ENCODE measurements at regions not wholly inside any gene's neighbourhood (a gene's known extent, or its start where the extent isn't known, plus 50 kb on each side); places are given as distances from the start of the nearest gene placed in this dataset.
A peak's percentile ranks its signal among the peaks of the same experiment; 100 is the strongest.
"Not testable (repeated sequence)": the region's sequence is repeated elsewhere in the genome, so short reads cannot be mapped to it uniquely, and the experiment has no call there.

DNA sequence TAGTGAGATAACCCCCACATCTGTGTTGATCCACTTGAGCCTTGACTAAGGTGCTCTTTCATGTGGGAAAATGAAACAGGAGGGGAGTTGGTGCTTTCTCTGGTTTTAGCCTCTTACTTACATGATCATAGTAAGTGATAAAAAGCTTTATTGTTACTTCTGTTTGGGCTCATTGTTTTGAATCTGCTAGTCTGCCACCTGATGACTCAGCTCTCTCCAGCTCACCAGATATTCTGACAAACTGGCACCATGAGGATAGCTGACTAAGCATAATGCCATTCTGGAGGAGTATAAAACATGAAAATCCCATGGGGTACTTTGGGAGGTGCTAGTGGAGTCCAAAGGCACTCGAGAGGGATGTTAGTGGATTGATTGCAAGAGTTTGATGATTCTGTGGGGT lies 824.0 kb downstream of the RAPGEF2 start:
- DNase-seq (ENCODE audit: low spot score), result no peak

DNA sequence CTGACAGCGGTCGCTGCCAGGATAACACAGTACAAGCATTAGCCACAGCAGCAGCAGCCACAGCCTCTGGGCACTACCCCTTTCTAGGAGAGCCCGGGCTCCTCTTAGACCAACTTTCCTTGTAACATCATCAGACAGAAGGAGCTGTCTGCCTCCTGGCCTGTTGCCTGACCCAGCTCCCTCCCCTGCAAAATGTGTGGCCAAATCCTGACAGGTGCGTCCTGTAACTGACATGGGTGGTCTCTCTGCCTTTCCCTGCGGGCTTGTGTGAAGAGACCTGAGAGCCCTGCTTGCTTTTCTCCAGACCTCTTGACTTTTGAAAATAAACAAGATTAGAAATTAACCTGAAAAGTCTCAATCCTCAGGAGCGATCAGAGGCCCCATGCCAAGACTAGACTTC lies 824.9 kb downstream of the RAPGEF2 start:
- DNase-seq (ENCODE audit: low spot score), result no peak

DNA sequence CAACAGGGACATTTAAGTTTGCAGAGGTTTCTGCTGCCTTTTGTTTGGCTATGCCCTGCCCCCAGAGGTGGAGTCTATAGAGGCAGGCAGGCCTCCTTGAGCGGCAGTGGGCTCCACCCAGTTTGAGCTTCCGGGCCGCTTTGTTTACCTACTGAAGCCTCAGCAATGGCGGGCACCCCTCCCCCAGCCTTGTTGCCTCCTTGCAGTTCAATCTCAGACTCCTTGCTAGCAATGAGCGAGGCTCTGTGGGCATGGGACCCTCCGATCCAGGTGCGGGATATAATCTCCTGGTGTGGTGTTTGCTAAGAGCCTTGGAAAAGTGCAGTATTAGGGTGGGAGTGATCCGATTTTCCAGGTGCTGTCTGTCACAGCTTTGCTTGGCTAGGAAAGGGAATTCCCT lies 831.7 kb downstream of the RAPGEF2 start:
- not testable (repeated sequence) for DNase-seq (ENCODE audit: low spot score)

DNA sequence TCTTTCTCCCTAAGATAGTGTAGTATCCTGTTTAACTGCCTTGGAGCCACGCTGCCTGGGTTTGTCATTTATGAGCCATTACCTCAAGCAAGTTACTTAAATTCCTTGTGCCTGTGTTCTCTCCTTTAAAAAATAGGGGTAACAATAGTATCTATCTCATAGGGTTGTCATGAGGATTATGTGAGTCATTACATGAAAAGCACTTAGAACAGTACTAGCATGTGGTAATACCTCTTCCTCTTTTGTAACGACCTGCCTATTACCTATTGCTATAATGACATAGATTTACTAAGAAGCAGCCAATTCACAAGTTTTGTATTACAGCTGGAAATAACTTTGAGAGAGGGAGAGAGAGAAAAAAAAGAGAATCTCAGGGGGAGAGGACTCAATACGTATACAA lies 834.7 kb downstream of the RAPGEF2 start:
- DNase-seq (ENCODE audit: low spot score), result no peak

DNA sequence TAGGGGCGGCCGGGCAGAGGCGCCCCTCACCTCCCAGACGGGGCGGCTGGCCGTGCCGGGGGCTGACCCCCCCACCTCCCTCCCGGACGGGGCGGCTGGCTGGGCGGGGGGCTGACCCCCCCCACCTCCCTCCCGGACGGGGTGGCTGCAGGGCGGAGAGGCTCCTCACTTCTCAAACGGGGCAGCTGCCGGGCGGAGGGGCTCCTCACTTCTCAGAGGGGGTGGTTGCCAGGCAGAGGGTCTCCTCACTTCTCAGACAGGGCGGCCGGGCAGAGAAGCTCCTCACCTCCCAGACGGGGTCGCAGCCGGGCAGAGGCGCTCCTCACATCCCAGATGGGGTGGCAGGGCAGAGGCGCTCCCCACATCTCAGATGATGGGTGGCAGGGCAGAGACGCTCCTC lies 836.8 kb downstream of the RAPGEF2 start:
- DNase-seq (ENCODE audit: low spot score), result not testable (repeated sequence)

DNA sequence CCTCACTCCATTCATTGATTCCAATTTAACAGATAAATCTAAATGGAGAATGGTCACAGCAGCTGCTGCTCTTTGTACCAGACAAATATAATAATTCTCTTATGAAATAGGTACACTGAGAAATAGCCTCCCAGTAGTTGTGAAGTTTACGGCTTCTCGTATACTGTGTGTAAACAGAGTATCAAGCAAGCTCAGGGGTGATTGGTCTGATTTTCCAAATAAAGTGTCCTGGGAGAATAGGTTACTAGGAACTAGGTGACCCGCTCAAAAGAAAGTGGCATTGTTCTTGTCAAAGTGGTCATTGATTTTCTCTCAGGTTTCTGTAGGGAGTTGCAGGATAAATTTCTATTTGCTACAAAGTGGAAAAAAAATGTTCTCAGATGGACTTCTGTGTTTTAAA lies 838.2 kb downstream of the RAPGEF2 start:
- no peak for DNase-seq (ENCODE audit: low spot score)

DNA sequence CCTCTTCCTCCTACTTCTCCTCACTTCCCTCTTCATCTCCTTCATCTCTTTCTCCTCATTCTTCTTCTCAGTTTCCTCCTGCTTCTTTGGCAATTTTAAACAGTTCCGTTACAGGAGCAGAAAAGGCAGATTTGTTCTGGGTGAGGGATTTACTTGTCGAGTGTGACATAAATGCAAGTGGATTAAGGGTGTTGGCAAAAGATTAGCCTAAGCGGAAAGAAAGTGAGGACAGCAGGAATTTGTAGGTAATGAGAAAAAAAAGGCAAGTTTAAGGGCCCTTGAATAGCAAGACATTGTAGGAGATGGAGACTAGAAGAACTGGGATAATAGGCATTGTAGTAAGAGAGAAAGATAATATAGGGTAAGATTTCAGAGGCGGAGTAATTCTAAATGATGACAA lies 841.6 kb downstream of the RAPGEF2 start:
- DNase-seq (ENCODE audit: low spot score), result no peak

DNA sequence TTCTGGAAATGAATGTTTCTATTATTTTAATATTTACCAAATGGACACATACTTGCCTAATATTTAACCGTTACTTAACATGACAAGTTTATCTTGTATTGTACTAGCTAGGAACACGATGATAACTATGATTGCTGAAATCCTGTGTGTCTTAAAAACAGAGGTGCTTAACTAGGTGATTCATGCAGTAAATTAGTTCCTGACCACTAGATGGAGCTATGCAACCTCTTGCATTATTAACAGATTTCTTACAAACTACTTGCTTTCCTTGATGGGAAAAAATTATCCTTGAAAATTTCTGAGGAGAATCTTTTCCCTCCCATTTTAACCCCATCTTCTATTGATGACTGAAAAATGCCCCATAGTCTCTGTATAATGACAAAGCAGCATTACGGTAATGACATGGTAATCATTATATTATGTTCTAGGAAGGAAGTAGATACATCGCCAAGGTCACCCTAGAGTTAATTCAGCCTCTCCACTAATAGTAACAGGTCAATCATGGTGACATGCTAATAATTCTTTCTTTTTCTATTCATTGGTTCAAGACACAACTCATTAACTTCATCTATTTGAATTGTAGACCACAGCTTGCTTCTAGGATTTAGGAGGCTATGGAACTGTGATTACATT lies 844.2 kb downstream of the RAPGEF2 start:
- peak; percentile 74 for DNase-seq (ENCODE audit: low spot score)

DNA sequence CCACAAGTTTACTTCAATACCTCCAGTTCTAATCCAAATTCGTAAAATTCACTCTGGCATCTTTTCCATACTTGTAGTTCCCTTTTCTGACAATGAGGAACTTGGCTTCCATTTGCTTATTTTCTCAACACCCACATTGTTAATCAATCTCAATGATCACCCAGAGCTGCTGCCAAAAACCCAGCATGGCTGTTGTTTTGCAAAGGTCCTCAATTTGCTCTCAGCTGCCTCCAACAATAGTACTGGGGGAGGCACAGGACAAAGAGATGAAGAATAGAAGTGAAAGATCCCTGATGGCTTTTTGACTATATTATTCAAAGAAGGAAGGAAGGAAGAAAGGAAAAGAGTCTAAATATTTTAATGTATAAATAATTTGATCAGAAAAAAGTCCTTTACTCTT lies 847.8 kb downstream of the RAPGEF2 start:
- no peak for DNase-seq (ENCODE audit: low spot score)

DNA sequence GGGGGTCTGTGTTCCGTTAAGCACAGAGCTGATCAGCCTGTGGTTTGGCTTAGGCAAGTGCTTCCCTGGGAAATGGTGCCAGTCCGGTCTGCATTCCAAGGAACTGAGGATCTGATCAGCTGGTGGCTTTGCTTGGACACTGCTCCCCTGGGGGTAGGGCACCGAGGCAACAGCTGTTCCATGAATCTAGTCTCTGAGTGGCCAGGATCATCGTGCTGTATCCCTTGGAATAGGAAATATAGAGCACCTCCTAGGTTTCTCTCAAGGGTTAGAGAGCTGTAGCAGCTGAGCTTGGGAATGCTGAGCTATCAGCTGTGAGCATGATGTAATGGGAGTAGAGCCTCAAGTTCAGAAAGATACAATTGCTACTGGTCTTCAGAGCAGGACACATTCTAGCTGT lies 863.9 kb downstream of the RAPGEF2 start:
- no peak for DNase-seq (ENCODE audit: low spot score)

DNA sequence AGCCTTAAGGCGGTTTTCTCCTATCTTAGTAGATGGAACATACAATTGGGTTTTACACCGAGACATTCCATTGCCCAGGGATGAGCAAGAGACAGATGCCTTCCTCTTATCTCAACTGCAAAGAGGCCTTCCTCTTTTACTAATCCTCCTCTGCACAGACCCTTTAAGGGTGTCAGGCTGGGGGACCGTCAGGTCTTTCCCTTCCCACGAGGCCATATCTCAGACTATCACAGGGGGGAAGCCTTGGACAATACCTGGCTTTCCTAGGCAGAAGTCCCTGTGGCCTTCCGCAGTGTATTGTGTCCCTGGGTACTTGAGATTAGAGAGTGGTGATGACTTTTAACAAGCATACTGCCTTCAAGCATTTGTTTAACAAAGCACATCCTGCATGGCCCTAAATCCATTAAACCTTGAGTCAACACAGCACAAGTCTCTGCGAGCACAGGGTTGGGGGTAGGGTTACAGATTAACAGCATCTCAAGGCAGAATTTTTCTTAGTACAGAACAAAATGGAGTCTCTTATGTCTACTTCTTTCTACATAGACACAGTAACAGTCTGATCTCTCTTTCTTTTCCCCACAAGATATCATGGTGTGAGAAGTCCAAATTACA lies 874.1 kb downstream of the RAPGEF2 start:
- not testable (repeated sequence) for DNase-seq (ENCODE audit: low spot score)

DNA sequence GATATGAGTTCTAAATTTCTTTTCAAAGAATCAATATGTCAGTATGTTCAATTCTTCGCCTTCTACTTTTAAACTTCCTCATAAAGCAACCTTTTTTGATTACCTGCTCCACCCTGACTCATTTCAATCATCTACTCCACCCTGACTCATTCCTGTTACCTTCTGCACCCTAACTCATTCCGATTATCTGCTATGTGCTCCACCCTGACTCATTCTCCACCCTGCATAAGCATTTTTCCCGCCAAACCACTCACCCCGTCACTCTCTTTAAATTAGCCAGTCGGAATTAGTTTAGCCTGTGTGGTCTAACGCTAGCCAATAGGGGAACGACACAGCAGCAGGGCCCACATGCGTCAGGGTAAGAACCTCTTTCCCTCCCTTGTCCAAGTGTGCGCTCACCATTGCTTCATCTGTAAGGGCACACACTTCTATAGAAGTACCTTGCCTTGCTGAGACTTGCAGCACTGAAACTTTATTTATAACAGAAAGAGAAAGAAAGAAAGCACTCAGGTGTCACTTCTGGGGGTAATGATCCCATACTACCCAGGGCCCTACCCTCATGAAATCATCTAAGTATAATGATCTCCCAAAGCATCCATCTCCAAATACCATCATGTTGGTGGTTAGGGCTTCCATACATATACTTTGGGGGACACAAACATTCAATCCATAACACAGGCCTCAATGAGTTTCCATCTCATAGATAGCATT lies 875.2 kb downstream of the RAPGEF2 start:
- DNase-seq (ENCODE audit: low spot score), result peak; percentile 13

DNA sequence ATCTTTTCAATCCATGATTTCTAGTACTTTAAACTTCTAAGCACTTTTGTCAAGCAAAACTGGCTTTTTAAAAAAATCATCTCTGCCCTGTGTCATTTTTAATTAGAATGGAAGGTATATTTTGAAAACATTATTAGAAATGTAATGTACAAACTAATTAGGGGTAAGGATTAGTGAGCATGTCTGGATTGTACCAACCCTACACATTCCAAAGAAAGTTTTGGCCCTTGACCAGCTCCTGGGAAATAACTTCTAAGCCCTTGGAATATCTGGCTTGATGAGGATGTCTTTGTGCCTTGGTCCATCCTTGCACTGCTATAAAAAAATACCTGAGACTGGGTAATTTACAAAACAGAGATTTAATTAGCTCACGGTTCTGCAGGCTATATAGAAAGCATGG lies 876.5 kb downstream of the RAPGEF2 start:
- DNase-seq (ENCODE audit: low spot score), result no peak

DNA sequence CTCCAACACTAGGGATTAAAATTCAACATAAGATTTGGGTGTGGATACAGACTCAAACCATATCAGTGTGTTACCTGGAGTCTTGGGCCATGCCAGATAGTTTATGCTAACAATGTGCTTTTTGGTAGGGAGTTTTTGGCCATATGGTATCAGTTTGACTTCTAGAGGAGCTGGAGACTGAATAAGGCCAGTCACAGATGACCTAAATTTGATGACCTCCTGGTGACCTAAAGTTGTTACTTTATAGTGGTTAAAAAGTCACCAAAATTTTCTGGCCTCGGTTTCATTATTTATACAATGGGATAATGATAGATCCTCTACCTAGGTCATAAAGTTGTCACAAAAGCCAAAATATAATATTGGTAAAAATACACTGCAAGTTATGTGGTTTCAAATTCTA lies 877.1 kb downstream of the RAPGEF2 start:
- DNase-seq (ENCODE audit: low spot score), result no peak

DNA sequence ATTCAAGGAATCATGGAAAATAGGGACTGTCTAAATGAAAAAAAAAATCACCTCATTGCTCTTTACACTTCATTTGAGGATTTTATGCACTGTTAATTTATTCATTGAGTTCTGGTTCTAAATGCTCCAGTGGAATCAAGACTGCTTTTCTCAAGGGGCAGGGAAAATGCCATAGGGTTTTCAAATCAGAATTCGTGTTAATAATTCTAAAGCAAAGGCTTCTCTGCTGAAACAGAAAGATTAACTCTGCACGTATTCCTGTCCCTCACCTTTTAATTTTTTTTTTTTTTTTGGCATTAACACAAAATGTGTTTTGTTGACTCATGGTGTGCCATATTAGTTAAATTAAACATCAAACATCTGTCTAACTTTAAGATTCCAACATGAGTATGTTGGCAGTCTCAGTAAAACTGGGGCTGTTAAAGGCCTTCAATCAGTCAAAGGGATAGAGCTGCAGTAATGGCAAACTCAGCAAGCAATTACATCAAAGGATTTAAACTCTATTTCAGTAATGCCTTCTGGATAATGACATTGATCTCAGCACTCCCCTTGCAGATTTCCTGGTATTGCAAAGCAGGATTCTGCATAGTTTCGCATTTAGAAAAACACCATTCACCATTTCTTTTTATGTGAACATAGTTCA lies 878.1 kb downstream of the RAPGEF2 start:
- DNase-seq (ENCODE audit: low spot score), result no peak

DNA sequence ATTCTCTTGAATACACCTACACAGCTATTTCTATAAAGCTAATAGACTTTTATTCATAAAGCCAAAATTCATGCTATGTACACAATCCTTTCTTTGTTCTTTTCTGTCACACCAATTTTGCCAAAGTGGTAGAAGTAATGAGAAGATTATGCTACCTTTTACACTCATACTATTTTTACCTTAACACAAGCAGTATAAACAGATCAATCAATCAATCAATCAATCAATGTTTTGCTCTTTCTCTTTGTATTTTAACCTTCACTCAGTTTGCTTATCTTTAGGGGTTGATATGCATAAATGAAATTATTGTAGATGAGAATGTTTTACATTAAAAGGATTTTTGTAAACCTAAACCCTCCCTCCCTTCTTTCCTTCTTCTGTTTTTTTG lies 878.6 kb downstream of the RAPGEF2 start:
- DNase-seq (ENCODE audit: low spot score), result no peak

DNA sequence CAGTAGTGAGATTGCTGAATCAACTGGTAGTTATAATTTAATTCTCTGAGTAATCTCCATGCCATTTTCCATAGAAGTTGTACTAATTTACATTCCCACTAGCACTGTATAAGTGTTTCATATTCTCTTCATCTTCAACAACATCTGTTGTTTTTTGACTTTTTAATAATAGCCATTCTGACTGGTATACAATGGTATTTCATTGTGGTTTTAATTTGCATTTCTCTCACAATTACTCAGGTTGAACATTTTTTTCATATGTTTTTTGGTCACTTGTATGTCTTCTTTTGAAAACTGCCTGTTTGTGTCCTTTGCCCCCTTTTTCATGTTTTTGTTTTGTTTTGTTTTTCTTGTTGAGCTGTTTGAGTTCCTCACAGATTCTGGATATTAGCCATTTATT lies 880.2 kb downstream of the RAPGEF2 start:
- DNase-seq (ENCODE audit: low spot score), result no peak

DNA sequence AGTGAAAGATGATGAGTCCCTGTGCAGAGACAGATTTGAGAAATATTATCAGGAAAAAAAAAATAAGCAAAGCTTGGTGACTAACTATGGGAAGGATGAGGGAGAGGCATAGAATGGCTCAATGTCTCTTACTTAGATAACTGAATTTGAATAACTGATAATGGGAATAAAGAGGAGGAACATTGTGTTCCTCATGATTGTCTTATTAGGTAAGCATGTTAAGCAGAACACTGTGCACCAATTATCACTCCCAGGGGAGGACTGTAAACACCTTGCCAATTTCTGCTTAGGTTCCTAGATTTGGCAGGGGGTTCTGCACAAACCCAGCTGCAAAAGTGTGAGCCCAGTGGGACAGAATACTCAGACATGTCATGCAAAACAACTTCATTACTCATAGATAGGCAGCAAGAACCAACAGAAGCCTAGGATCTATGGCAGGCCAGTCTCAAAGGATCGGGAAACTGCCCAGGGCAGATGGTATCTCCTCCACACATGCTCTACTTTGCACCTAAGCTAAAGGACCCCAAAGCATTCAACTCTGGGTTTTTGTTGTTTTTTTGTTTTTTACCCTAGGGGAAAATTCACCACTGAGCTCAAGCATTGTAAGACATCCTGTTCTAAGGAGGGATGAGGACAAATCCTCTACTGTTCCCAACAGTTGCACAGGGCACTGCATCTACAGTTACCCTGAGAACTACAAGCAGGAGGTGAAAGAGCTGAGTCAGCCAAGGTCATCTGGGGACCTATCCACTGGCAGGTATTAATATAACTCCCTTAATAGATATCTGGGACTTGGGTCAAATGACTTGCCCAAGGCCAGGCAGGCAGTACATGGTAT lies 907.0 kb downstream of the RAPGEF2 start:
- DNase-seq (ENCODE audit: low spot score), result no peak

DNA sequence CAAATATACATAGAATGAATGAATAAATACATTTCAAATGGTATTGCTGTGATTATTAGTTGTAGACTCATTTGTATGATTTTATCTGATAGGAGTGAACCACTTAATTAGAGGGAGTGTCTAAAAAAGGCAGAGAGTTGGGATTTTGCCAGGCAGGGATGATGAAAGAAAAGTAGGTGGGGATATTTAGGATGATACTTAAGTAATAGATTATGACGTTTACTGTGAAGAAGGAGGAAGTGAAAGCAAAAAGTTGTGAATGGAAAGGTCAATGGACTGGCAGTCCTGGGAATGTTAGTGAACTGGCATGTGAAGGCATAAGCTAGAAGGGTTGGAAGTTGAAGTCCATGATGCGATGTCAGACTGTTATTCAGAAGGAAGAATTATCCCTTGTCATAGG lies 917.1 kb downstream of the RAPGEF2 start:
- DNase-seq (ENCODE audit: low spot score), result no peak

DNA sequence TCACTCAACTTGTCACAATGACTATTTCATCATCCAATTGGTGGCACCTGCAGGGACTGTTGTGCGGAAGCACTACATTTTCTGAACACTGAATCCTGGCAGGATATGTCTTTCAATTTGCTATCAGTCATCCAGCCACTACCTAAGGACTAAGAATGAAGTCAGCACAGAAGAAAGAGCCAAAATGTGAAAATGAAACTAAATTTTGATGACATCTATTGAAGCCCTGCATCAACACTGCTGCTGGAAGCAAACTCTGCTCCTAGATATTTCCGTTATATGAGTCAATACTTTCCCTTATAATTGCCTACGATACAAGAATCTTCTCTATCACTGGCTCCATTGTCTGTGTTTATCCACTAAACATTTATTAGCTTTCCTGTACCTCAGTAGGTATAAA lies 917.9 kb downstream of the RAPGEF2 start:
- DNase-seq (ENCODE audit: low spot score), result no peak

DNA sequence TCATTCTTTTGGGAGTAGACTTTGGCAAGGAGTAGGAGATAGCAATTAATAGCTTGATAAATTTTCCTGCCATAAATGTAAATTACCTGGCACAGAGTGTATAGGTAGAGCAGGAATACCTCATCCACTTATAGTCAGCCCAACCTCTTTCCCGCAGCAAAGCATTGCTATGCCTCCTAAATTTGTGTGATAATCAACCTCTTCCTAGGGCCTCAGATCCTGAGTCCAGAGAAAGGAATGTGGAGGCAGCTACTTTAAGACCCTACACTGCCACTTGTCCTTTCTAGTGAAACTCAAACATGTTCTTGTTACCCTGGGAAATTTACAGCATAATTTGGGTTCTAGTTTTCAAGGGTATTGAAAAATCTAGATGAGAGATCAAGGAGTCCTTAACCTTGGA lies 919.0 kb downstream of the RAPGEF2 start:
- DNase-seq (ENCODE audit: low spot score), result no peak

DNA sequence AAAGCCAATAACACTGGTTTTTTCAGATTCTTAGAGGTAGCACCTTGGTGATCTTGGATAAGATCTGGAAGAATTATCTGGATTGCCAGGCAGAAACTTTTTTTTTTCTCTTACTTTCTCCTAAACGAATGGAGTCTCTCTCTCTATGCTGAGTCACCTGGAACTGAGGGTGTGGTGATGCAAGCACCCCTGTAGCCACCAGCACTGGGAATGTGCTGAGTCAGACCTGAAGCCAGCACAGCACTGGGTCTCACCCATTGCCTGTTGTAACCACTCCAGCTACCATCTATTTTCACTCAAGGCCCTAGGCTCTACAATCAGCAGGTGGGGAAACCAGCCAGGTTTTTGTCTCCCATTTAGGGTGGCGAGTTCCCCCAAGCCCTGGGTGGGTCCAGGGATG lies 923.8 kb downstream of the RAPGEF2 start:
- peak; percentile 17 for DNase-seq (ENCODE audit: low spot score)
